ENCODE measurements at regions not wholly inside any gene's neighbourhood (a gene's known extent, or its start where the extent isn't known, plus 50 kb on each side); places are given as distances from the start of the nearest gene placed in this dataset.

GRCh38 chr11:80955588-80955987 lies 1514.8 kb upstream of the TENM4 start:
- FAIRE-seq (no peak), DNase-seq (ENCODE audit: low read depth, low spot score) (no peak)
- intact Hi-C loops (cut with micrococcal nuclease) = no loop called here
- no peak overlapping the region for H3K27ac ChIP-seq (ENCODE audit: insufficient read depth, low read depth, low read length)
- H3K79me2 ChIP-seq (ENCODE audit: control insufficient read depth, insufficient read depth, low read length) = no peaks in the 10 kb centered on the region
- no peak overlapping the region for H3K4me3 ChIP-seq (replicated peaks in 1 of 3; ENCODE audit: insufficient read depth in 1 of 3, low read depth in 1 of 3, low read length in 3 of 3)
- dilution Hi-C loops (cut with MboI; ENCODE audit: extremely low pct_ligation_motif_present, low sequenced_read_pairs) = no loop called here
- TF ChIP-seq JUN (IDR thresholded peaks at IDR 0.05; ENCODE audit: borderline replicate concordance, insufficient read depth, insufficient read length, low read depth) (no peak), POLR2AphosphoS5 (IDR thresholded peaks at IDR 0.05; ENCODE audit: insufficient read depth, low read depth, low read length) (no peak), CTCF (IDR thresholded peaks at IDR 0.05; ENCODE audit: extremely low read depth in 1 of 2, insufficient read depth in 1 of 2, low read depth in 1 of 2, low read length in 2 of 2) (no peak), MAX (IDR thresholded peaks at IDR 0.05; ENCODE audit: insufficient read depth, insufficient read length) (no peak), FOS (IDR thresholded peaks at IDR 0.05; ENCODE audit: borderline replicate concordance, insufficient read depth, low read length) (no peak), GATA2 (IDR thresholded peaks at IDR 0.05; ENCODE audit: insufficient read depth, insufficient read length, low read depth, low read length) (no peak), POLR2A (IDR thresholded peaks at IDR 0.05; ENCODE audit: low read depth, low read length) (no peak), MYC (IDR thresholded peaks at IDR 0.05; ENCODE audit: low read depth, low read length) (no peak), EZH2 (IDR thresholded peaks at IDR 0.05; ENCODE audit: borderline replicate concordance, low read depth, low read length, severe bottlenecking) (no peak)
- CTCF ChIA-PET = no interaction called here
- BruUV-seq (replicated peaks) = no TSS peak
- H3K4me2 ChIP-seq (ENCODE audit: insufficient read depth, low read length) = no peak overlapping the region
- no peaks in the 10 kb centered on the region for H3K9me1 ChIP-seq (replicated peaks; ENCODE audit: control insufficient read depth, extremely low read depth, insufficient read depth, low read length)
- no peak overlapping the region for H2AFZ ChIP-seq (ENCODE audit: low read depth, low read length)
- H3K27me3 ChIP-seq (ENCODE audit: control insufficient read depth in 2 of 2, insufficient read depth in 2 of 2, low read length in 2 of 2) = no peaks in the 10 kb centered on the region
- no peaks in the 10 kb centered on the region for H3K36me3 ChIP-seq (ENCODE audit: control insufficient read depth in 2 of 2, extremely low read depth in 1 of 2, insufficient read depth in 2 of 2, low read length in 2 of 2)
- H3K9ac ChIP-seq (replicated peaks; ENCODE audit: extremely low read depth, insufficient read depth, low read length) = no peak overlapping the region
- H3K9me3 ChIP-seq (replicated peaks; ENCODE audit: control insufficient read depth, insufficient read depth, low read length) = no peaks in the 10 kb centered on the region
- H3K4me1 ChIP-seq (ENCODE audit: control insufficient read depth, extremely low read depth, insufficient read depth, low read length) = no peaks in the 10 kb centered on the region
- no peaks in the 10 kb centered on the region for H4K20me1 ChIP-seq (replicated peaks; ENCODE audit: control insufficient read depth, extremely low read depth, insufficient read depth, low read length)
- POLR2A ChIA-PET = no interaction called here
